ENCODE measurements at regions not wholly inside any gene's neighbourhood (a gene's known extent, or its start where the extent isn't known, plus 50 kb on each side); places are given as distances from the start of the nearest gene placed in this dataset.
"Not testable (repeated sequence)": the region's sequence is repeated elsewhere in the genome, so short reads cannot be mapped to it uniquely, and the experiment has no call there.

DNA sequence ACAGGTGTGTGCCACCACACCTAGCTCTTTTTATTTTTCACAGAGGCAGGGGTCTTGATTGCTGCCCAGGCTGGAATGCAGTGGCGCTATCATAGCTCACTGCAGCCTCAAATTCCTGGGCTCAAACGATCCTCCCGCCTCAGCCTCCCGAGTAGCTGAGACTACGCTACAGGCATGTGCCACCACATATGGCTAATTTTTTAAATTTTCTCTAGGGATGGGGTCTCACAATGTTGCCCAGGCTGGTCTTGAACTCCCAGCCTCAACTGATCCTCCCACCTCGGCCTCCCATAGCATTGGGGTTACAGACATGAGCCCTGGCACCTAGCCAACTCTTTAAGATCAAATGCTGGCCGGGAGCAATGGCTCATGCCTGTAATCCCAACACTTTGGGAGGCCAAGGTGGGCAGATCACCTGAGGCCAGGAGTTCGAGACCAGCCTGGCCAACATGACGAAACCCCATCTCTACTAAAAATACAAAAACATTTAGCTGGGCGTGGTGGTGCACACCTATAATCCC, 50.6 kb upstream of the MYL10 start:
- not testable (repeated sequence) for DNase-seq (ENCODE audit: low read depth)

DNA sequence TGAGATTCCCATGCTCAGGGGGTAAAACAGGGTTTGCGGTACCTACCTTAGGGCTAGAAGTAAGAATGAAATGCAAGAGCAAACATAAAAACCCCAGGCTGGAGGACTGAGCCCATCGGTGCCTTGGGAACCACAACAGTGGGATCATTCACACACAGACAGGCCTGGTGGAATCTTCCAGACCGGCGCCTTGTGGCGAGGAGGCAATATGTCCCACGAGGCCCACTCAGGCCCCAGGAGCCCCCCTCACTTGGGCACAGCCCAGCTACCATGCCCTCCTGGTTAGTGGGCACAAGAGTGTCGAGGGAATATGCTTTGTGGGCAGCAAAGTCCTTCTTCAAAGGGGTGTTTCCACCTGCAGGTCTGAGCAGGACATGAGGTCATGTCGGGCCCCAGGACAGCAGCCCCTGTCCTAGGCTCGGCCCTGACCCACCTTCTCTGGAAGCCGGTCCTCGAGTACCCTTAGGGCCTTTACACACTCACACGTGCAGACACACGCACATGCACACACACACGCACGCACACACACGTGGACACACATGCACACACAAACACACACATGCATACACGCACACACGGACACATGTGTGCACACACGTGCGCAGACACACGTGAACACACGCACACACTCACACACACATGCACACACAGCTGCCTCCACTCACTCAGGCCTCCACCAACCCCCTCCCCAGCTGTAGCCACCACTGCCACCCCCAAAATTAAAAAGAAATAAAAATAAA, 51.5 kb upstream of the MYL10 start:
- DNase-seq (ENCODE audit: low read depth), result no peak

DNA sequence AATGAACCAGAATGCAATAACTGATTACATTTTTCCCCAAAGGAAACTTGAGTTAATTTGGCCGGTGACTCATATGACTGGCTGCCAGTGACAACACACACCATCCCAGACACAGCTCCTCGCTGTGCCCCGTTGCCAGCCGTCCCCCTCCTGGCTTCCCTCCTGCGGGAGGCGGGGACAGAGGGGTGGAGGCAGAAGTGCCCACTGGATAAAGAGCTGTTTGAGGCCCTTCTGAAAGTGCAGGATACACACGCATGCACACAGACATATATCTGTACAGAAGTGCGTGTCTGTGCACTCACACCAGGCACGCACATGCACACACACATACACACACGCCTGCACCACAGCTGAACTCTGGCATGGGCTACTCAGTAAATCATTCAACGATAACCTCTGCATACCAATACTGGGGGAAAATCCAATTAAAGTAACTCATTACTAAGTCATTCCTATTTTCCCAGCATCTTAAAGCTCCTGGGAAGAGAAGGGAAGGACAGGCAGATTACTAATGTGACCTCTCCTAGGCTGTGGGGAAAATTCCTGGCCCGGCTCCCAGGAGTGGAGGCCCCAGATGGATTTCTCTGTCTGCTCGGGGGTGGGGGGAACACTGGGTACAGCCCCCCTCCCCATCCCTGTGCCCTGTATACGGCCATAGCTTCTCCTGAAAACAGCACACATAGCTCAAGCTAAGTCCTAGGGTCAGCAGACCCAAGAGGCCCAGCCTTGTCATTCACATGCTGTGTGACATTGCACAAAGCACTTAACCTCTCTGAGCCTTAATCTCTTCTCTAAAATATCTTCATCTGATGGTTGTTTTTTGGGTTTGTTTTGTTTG, 52.3 kb upstream of the MYL10 start:
- no peak for DNase-seq (ENCODE audit: low read depth)

DNA sequence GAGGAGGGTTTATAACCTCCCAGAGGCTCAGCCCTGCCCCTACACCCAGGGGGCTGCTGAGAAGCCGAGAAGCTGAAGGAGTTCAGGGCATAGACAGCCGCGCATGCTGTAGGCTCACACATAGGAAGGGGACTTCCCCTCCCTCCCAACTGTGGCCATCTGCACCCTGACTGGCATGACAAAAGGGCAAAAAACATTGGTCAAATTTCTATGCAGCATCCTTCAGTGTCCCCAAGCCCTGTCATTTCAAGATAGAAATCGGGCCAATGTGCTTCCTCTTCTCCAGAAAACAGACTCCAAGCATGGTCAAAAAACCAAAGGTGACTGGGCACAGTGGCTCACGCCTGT, 55.9 kb upstream of the MYL10 start:
- DNase-seq (ENCODE audit: low read depth), result no peak

DNA sequence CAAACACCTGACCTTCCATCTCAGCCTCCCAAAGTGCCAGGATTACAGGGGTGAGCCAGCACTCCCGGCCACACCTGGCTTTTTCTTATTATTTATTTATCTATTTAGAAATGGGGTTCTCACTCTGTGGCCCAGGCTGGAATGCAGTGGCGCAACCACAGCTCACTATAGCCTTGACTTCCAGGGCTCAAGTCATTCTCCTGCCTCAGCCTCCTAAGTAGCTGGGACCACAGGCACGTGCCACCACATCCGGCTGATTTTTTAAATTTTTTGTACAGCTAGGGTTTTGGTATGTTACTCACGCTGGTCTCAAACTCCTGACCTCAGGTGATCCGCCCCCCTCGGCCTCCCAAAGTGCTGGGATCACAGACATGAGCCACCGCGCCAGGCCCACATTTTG, 56.9 kb upstream of the MYL10 start:
- DNase-seq (ENCODE audit: low read depth), result no peak

DNA sequence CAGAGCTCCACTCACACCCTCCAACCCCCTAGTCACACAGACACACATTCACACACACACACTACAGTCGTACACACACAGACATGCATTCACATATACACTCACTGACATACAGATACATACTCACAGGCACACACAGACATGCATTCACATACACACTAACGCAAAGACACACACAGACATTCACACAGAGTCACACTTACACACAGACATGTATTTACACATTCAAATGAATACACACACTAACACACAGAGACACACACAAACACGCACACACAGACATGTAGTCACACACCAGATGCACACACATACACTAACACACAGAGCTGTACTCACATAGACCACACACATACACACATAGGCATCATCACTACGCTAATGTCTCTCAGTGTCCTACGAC, 58.0 kb upstream of the MYL10 start:
- DNase-seq (ENCODE audit: low read depth), result no peak

DNA sequence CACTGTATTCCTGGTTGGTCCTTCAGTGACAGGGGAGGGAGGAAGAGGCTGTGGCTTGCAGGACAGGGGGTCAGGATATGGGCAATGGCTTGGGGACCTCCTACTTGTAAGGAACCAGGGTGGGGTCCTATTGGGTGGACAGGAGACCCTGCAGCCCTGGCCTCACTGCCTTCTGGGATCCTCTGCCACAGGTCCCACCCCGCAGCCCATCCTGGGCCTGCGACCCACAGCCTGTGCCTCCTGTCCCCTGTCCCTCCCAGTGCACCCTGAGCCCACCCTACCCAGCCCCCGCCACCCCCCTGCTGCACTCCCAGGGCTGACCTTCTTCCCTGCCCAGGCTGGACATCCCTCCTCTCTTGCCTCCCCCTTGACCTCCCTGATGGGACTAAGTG, 58.7 kb upstream of the MYL10 start:
- DNase-seq (ENCODE audit: low read depth), result no peak

DNA sequence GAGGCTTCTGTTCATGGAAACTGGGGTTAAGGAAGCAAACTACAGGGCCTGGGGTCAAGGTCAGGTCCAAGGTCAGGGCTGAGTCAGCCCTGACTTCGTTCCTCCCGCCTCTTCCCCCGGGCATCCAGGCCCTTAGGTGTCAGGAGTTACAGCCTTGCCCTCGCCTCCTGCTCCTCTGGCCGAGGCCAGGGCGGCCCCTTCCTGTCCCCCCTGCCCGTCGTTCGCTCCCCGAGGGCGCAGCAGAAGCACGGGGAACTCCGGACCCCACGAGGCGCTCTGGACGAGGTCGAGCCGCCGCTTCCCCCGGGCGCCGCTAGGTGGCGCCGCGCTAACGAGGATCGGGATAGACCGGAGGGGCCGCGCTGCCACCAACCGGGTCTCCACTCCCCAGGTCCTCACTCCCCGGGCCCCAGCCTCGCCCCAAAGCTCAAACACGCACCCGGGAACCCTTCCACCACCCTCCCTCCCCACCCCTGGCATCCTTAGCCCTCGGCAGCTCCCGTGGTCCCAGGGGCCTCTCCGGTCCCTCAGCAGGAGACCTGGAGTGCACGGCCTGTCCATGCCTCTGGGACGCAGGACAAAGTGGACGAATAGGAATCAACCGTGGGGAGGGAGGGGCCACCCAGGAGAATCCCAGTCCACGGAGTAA, 59.2 kb upstream of the MYL10 start:
- no peak for DNase-seq (ENCODE audit: low read depth)

DNA sequence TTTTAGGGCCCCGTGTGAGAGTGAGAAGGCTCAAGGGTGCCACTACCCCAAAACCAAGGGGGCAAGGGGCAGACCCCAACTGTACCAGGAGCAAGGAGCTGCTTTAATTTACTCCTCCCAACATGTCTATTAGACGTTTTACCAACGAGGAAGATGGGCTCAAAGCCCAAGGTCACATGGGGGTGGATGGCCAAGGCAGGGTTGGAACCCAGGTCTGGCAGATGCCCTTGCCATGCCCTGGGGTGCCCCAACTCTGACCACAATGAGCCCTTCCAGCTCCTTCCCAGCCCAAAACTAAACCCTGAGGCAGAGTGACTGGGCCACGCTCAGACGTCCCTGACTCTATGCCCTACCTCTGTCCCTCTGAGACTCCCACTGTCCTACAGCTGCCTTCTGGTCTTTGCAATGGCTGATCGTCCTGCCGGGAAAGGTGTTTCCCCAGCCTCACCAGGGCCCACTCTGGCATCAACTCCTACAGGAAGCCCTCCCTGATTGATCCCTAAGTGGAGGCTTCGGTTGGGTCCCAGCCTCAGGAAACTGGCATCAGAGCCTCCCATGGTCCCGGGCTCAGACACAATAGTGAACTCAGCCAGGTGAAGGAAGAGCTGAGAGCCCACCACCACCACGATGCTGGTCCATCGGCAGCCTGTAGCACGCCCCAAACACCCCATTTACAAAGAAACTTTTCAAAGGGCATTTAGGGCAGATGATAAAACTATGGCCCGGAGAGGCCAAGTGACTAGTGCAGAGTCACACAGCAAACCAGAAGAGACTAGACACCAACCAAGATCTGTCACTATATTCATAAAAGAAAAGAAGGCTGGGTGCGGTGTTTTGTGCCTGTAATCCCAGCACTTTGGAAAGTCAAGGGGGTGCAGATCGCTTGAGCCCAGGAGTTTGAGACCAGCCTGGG, 60.2 kb upstream of the MYL10 start:
- DNase-seq (ENCODE audit: low read depth), result no peak

DNA sequence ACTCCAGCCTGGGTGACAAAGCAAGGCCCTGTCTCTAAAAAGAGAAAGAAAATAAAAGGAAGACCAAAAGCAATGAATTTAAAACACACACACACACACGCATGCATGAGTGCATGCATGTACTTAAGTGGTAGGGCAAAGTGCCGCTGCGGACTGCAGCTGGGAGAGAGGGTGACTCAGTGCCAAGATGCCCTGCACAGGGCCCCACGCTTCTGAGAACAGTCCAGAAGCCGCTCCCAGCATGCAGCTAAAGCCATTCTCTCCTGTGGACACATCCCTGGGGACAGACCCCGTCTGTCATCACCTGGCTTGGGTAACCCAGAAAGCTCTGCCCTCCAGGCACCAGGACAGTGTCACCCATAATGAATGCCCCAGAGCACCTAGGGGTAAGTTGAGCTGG, 61.0 kb upstream of the MYL10 start:
- no peak for DNase-seq (ENCODE audit: low read depth)

DNA sequence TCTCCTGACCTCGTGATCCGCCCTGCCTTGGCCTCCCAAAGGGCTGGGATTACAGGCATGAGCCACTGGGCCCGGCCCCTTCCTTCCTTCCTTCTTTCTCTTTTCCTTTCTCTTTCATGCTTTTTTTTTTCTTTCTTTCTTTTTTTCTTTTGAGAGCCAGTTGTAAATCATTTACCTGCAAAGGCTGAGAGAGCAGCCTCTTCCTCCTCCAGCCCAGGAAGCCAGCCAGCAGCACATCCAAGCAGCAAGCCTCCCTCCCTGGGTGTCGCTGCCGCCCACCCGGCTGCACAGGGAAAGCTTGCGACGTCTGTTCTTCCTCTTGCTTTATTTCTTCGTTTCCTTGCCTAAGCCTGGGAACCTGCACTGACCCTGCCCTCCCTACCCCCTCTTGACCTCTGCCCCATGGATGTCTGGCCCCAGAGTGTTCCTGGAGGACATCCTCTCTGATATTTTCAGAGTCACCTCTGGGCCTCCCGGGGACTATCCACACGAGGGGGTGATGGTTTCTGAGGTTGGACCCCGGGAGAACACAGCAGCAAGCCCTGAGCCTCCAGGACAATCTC, 62.8 kb upstream of the MYL10 start:
- DNase-seq (ENCODE audit: low read depth), result no peak

DNA sequence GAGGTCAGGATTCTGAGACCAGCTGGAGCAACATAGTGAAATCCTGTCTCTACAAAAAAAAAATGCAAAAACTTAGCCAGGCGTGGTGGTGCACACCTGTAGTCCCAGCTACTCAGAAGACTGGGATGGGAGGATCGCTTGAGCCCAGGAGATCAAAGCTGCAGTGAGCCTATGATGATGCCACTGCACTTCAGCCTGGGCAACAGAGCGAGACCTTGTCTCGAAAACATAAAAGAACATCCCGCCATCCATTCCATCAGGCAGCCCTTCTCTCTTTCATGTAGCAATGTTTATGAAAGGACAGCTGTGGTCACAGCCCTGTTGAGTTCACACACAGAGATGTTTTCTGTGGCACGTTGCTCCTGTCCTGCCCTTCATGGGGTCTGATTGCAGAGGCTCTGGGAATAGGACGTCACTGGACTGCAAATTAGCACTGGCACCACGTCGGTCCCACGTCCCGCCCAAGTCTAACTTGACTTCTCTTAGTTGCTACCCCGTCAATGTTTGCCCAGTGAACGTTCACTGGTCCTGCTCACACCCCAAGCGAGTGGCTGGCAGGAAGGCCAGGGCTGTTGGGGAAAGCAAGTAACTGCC, 64.5 kb upstream of the MYL10 start:
- DNase-seq (ENCODE audit: low read depth), result no peak

DNA sequence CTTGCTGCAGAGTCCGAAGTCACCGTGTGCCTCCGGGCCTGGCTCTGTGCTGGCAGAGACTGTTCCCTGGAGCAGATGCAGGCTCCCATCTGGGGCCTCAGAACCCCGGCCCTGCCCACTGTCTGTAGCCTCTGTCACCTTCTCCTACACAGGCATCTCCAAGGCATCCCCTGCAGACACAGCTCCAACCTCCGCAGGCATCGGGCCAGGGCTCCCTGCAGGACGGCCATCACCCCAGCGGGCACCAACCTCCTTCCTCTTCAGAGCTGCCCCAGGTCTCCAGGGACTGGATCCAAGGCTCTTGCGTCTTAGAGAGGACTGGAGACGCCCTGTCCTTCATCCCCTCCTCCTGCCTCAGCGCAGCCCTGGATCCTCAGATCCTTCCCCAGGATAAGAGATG, 69.9 kb upstream of the MYL10 start:
- DNase-seq (ENCODE audit: low read depth), result no peak

DNA sequence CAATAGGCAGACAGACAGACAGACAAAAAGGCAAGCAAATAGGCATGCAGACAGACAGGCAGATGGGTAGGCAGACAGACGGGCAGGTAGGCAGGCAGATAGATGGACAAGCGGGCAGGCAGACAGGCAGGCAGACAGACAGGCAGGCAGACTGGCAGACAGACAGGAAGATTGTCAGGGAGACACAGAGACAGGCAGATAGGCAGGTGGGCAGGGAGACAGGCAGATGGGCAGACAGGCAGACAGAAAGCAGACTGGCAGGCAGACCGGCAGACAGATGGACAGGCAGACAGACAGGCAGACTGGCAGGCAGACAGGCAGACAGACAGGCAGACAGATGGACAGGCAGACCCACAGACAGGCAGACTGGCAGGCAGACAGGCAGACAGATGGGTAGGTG, 70.3 kb upstream of the MYL10 start:
- no peak for DNase-seq (ENCODE audit: low read depth)

DNA sequence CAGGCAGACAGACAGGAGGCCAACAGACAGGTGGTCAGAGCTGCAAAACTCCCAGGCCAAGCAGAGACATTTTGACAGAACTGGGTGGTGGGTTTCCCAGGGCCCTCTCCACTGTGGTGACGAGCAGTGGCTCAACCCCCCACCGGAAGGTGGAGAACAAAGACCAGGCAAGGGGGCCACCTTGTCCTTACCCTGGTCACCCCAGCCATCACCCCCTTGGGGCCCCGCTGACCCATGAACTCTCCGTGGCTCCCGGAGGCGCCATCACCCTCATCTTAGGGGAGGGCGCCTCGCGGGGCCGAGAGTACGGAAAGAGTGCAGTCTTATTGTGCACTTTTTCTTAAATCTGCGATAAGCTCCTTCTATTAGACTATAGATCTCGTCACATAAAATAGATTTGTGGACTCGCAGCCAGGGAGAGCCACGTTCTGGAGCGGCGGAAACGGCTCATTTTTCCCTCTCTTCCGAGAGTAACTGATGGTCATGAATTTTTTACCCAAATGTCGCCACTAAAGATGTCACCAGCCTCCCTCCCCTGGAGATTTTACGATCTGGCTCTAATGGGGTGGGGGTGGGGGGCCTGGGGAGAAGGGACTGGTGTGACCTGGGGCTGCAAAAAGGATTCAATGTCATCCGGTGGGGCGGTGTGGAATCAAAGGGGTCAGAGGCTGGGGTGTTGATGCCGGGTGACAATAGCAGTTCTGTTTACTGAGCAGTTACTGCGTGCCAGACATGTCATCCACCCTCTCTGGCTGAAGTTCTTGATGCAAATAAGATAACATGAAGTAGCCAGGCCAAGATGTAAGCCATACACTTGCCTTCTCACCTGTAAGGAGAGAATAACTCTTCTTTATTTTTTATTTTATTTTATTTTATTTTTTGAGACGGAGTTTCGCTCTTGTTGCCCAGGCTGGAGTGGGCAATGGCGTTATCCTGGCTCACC, 71.1 kb upstream of the MYL10 start:
- no peak for DNase-seq (ENCODE audit: low read depth)

DNA sequence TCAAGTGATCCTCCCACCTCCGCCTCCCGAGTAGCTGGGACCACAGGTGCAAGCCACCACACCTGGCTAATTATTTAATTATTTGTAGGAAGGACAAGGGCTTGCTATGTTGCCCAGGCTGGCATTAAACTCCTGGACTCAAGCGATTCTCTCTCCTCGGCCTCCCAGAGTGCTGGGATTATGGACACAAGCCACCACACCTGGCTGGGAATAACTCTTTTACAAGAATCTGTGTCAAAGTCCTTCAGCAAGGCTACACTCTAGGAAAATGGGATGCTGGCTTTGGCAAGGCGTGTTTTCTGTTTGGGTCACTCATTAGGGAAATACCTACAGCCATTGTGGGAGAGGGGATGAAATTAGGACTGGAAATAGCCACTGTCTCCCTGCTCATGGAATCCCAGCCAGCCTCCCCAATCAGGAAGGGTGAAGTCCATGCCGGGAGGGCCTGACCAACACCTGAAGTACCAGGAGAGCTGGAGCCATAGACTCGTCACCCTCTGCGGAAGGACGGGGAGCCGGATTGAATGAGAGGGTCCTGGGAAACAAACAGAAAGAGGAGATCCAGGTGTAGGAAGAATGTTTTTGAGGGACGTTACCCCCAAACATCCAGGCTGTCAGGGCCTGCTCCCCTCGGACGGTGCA, 72.2 kb upstream of the MYL10 start:
- no peak for DNase-seq (ENCODE audit: low read depth)

DNA sequence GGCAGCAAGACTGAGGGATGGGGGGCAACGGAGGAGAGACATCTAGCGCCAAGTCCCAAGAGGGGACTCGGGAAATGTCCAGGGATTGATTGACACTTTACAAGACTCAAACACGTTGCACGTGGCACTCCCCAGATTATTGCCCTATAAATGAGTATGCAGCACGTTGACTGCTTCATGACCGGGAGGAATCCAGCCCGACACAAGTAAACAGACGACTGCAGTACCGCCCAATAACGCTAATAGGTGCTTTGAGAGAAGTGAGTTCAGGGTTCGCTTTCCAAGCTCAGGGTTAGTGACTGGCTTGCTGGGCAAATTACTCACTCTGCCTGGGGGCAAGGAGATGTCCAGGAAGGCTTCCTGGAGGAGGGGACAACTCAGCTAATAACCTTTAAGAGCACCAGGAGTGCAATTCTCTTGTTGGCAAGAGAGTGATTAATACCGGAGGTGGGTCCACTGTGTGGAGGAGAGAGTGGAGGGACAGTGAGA, 73.3 kb upstream of the MYL10 start:
- no peak for DNase-seq (ENCODE audit: low read depth)

DNA sequence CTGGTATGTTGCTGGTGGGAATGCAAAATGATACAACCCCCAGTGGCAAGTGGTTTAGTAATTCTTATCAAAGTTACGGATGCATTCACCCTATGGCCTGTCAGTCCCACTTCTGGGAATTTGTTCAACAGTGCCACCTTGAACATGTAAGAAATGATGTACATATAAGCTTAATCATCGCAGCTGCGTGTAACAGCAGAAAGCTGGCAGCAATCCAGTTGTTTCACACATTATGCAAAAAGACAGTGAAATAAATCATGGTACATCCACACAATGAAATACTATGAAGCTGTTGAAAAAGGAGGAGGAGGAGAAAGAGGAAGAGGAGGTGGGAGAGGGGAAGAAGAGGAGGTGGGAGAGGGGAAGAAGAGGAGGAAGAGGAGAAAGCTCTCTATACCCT, 76.2 kb upstream of the MYL10 start:
- DNase-seq (ENCODE audit: low read depth), result no peak

DNA sequence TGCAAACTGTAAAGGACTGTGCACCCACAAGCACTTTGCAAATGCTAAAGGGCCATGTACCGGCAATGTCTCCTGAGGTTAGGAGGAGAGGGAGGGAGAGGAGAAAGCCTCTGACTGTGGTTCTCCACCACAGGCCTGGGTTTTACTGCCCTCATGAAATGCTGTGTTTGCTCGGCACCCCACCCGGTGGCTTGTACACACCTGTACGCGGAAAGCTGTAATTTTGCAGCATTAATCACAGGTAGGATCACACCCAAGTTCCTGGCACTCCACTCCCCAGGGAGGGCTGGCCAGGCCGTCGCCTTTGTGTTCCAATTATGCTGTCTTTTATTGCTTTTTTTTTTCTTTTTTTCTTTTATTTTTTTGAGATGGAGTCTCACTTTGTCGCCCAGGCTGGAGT, 78.5 kb upstream of the MYL10 start:
- DNase-seq (ENCODE audit: low read depth), result no peak
